ENCODE measurements at regions not wholly inside any gene's neighbourhood (a gene's known extent, or its start where the extent isn't known, plus 50 kb on each side); places are given as distances from the start of the nearest gene placed in this dataset.

DNA sequence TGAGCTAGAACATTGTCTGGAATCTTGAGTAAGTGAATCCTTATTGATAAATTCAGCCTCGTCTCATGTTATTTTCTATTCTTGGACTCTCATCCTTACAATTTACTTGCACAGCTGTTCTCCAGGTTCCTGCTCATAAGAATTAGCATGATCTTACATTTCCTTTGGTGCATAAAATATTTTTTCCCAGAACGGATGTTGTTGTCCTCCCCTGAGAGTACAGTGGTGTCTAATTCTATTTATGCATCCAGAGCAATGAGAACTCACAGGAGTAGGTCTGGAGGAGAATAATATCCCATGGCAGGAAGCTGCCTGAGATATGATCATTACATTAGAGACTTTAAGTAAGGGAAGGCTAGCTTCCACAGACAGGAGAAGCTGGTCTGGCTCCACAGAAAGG is 178.4 kb upstream of the MAST4 start:
- Histone ChIP-seq H2AK5ac (ENCODE audit: low read depth, low read length) (no peak overlapping the region), H3K18ac (ENCODE audit: low read length) (no peak overlapping the region), H3K4me2 (ENCODE audit: insufficient read depth, low read length, poor library complexity, severe bottlenecking) (no peak overlapping the region), H2AFZ (ENCODE audit: low read length) (no peak overlapping the region), H3K27ac (replicated peaks; ENCODE audit: low read length) (no peak overlapping the region), H2BK15ac (ENCODE audit: low read length) (no peak overlapping the region), H3K27me3 (ENCODE audit: control insufficient read depth in 3 of 3, insufficient read depth in 3 of 3, low read depth in 1 of 3, low read length in 3 of 3) (no peaks in the 10 kb centered on the region), H3K36me3 (replicated peaks in 1 of 2; ENCODE audit: control insufficient read depth in 2 of 2, insufficient read depth in 2 of 2, low read length in 2 of 2) (peaks cover 0 to 1% of the 10 kb centered on the region in 2 donors), H4K8ac (ENCODE audit: low read depth, low read length) (no peak overlapping the region), H2BK120ac (ENCODE audit: low read depth, low read length) (no peak overlapping the region), H3K9ac (ENCODE audit: low read depth, low read length, poor library complexity) (no peak overlapping the region), H3K4me3 (ENCODE audit: low read length in 2 of 2) (no peak overlapping the region), H3K4me1 (ENCODE audit: control insufficient read depth in 2 of 2, insufficient read depth in 1 of 2, low read depth in 1 of 2, low read length in 2 of 2) (no peaks in the 10 kb centered on the region), H3K9me3 (replicated peaks in 1 of 2; ENCODE audit: control insufficient read depth in 2 of 2, insufficient read depth in 1 of 2, low read depth in 1 of 2, low read length in 2 of 2) (peaks cover 0 to 2% of the 10 kb centered on the region in 2 donors), H2BK5ac (ENCODE audit: low read length) (no peak overlapping the region), H4K91ac (ENCODE audit: low read depth, low read length, poor library complexity) (no peak overlapping the region), H2BK12ac (ENCODE audit: low read length) (no peak overlapping the region), H3K14ac (ENCODE audit: low read length) (no peak overlapping the region), H3K4ac (ENCODE audit: low read length) (no peak overlapping the region), H3K23ac (ENCODE audit: low read depth, low read length, poor library complexity) (no peak overlapping the region), H3K79me1 (ENCODE audit: low read depth, low read length) (no peaks in the 10 kb centered on the region)
- WGBS, 2 donors (ENCODE audit: extremely low coverage in 2 of 2, insufficient read length in 2 of 2, insufficient replicate concordance in 1 of 2): no CpG with 5 or more reads among the region's 2 CpGs
- DNase-seq (ENCODE audit: low spot score): no peak

DNA sequence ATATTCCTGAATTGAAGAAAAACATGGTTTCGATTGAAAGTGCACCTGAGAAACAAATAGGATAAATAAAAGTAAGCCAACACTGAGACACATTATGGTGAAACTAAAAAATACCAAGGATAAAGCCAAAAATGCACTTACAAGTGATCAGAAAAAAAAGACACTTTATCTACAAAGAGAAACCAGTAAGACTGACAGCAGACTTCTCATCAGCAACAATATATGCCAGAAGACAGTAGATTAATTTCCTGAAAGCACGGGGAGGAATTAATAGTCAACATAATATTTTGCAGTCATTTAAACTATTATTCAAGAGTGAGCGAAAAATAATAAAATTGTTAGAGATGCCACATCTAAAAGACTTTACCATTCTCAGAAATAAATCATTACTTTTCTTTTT is 172.7 kb upstream of the MAST4 start:
- Histone ChIP-seq H3K79me1 (ENCODE audit: low read depth, low read length) (no peaks in the 10 kb centered on the region), H2BK120ac (ENCODE audit: low read depth, low read length) (no peak overlapping the region), H4K8ac (ENCODE audit: low read depth, low read length) (no peak overlapping the region), H2AFZ (ENCODE audit: low read length) (no peak overlapping the region), H3K27me3 (ENCODE audit: control insufficient read depth in 3 of 3, insufficient read depth in 3 of 3, low read depth in 1 of 3, low read length in 3 of 3) (no peaks in the 10 kb centered on the region), H2AK5ac (ENCODE audit: low read depth, low read length) (no peak overlapping the region), H3K27ac (replicated peaks; ENCODE audit: low read length) (no peak overlapping the region), H4K91ac (ENCODE audit: low read depth, low read length, poor library complexity) (no peak overlapping the region), H3K18ac (ENCODE audit: low read length) (no peak overlapping the region), H3K4me2 (ENCODE audit: insufficient read depth, low read length, poor library complexity, severe bottlenecking) (no peak overlapping the region), H3K4me3 (ENCODE audit: low read length in 2 of 2) (no peak overlapping the region), H2BK15ac (ENCODE audit: low read length) (no peak overlapping the region), H3K9me3 (replicated peaks in 1 of 2; ENCODE audit: control insufficient read depth in 2 of 2, insufficient read depth in 1 of 2, low read depth in 1 of 2, low read length in 2 of 2) (peaks cover 0 to 2% of the 10 kb centered on the region in 2 donors), H2BK5ac (ENCODE audit: low read length) (no peak overlapping the region), H3K4me1 (ENCODE audit: control insufficient read depth in 2 of 2, insufficient read depth in 1 of 2, low read depth in 1 of 2, low read length in 2 of 2) (no peaks in the 10 kb centered on the region), H3K14ac (ENCODE audit: low read length) (no peak overlapping the region), H2BK12ac (ENCODE audit: low read length) (no peak overlapping the region), H3K4ac (ENCODE audit: low read length) (no peak overlapping the region), H3K23ac (ENCODE audit: low read depth, low read length, poor library complexity) (no peak overlapping the region), H3K9ac (ENCODE audit: low read depth, low read length, poor library complexity) (no peak overlapping the region), H3K36me3 (replicated peaks in 1 of 2; ENCODE audit: control insufficient read depth in 2 of 2, insufficient read depth in 2 of 2, low read length in 2 of 2) (peaks cover 0 to 1% of the 10 kb centered on the region in 2 donors)
- no CpG with 5 or more reads among the region's 3 CpGs for WGBS, 2 donors (ENCODE audit: extremely low coverage in 2 of 2, insufficient read length in 2 of 2, insufficient replicate concordance in 1 of 2)
- DNase-seq (ENCODE audit: low spot score): no peak

GRCh38 chr5:66425842-66426241 is 170.4 kb upstream of the MAST4 start:
- Histone ChIP-seq H3K36me3 (replicated peaks in 1 of 2; ENCODE audit: control insufficient read depth in 2 of 2, insufficient read depth in 2 of 2, low read length in 2 of 2) (peaks cover 0 to 1% of the 10 kb centered on the region in 2 donors), H2AK5ac (ENCODE audit: low read depth, low read length) (no peak overlapping the region), H3K23ac (ENCODE audit: low read depth, low read length, poor library complexity) (no peak overlapping the region), H2BK120ac (ENCODE audit: low read depth, low read length) (no peak overlapping the region), H4K91ac (ENCODE audit: low read depth, low read length, poor library complexity) (no peak overlapping the region), H2AFZ (ENCODE audit: low read length) (no peak overlapping the region), H3K27ac (replicated peaks; ENCODE audit: low read length) (no peak overlapping the region), H3K4me1 (ENCODE audit: control insufficient read depth in 2 of 2, insufficient read depth in 1 of 2, low read depth in 1 of 2, low read length in 2 of 2) (no peaks in the 10 kb centered on the region), H3K4me2 (ENCODE audit: insufficient read depth, low read length, poor library complexity, severe bottlenecking) (no peak overlapping the region), H3K27me3 (ENCODE audit: control insufficient read depth in 3 of 3, insufficient read depth in 3 of 3, low read depth in 1 of 3, low read length in 3 of 3) (no peaks in the 10 kb centered on the region), H3K18ac (ENCODE audit: low read length) (no peak overlapping the region), H3K9ac (ENCODE audit: low read depth, low read length, poor library complexity) (no peak overlapping the region), H2BK5ac (ENCODE audit: low read length) (no peak overlapping the region), H2BK15ac (ENCODE audit: low read length) (no peak overlapping the region), H2BK12ac (ENCODE audit: low read length) (no peak overlapping the region), H3K79me1 (ENCODE audit: low read depth, low read length) (no peaks in the 10 kb centered on the region), H4K8ac (ENCODE audit: low read depth, low read length) (no peak overlapping the region), H3K4ac (ENCODE audit: low read length) (no peak overlapping the region), H3K9me3 (replicated peaks in 1 of 2; ENCODE audit: control insufficient read depth in 2 of 2, insufficient read depth in 1 of 2, low read depth in 1 of 2, low read length in 2 of 2) (peaks cover 0 to 2% of the 10 kb centered on the region in 2 donors), H3K14ac (ENCODE audit: low read length) (no peak overlapping the region), H3K4me3 (ENCODE audit: low read length in 2 of 2) (no peak overlapping the region)
- no peak for DNase-seq (ENCODE audit: low spot score)
- WGBS, 2 donors (ENCODE audit: extremely low coverage in 2 of 2, insufficient read length in 2 of 2, insufficient replicate concordance in 1 of 2): no CpG with 5 or more reads among the region's 4 CpGs

DNA sequence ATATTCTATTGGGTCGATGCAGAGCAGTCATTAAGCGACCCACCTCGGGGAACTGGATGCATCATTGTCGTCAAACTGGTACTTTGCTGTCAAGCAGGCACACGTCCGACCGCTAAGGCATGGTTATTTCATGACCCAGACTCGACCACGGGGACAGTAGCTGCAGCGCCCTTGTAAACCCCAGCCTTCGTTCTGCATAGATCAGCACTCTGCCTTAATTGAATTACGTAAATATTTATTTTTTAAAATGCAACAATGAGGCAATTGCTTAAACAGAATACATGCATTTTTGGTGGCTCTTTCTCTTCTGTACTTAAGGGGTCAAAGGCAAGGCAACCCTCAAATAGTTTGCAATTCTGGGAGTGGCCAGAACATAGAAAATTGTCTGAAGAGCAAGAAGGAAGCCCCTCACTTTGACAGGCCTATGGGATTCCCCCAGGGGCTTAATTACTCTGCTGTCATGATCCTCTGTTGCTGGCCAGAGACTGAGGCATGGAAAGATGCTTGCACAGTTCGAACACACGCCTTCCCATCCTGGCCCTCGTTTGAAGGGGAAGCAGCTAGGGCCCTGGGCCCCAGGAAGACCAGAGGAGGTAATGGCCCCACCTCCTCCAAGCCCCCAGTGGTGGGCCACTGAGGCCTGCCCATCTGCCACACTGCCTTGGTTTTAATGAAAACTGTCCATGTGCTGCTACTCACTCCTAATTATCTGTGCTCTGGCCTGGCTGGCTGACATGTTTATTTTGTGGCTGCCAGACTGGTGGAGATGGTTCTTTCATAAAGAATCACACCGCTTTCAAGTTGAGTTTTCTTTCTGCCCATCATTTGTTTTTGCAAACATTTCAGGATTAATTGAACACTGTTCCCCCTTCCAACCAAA is 169.7 kb upstream of the MAST4 start:
- WGBS, 2 donors (ENCODE audit: extremely low coverage in 2 of 2, insufficient read length in 2 of 2, insufficient replicate concordance in 1 of 2): no CpG with 5 or more reads among the region's 16 CpGs
- Histone ChIP-seq H3K4me2 (ENCODE audit: insufficient read depth, low read length, poor library complexity, severe bottlenecking) (no peak overlapping the region), H3K4me3 (ENCODE audit: low read length in 2 of 2) (no peak overlapping the region), H3K18ac (ENCODE audit: low read length) (no peak overlapping the region), H2BK5ac (ENCODE audit: low read length) (no peak overlapping the region), H3K36me3 (replicated peaks in 1 of 2; ENCODE audit: control insufficient read depth in 2 of 2, insufficient read depth in 2 of 2, low read length in 2 of 2) (peaks cover 0 to 1% of the 10 kb centered on the region in 2 donors), H3K9me3 (replicated peaks in 1 of 2; ENCODE audit: control insufficient read depth in 2 of 2, insufficient read depth in 1 of 2, low read depth in 1 of 2, low read length in 2 of 2) (peaks cover 0 to 2% of the 10 kb centered on the region in 2 donors), H3K14ac (ENCODE audit: low read length) (no peak overlapping the region), H2AK5ac (ENCODE audit: low read depth, low read length) (no peak overlapping the region), H3K4ac (ENCODE audit: low read length) (no peak overlapping the region), H3K27ac (replicated peaks; ENCODE audit: low read length) (no peak overlapping the region), H3K9ac (ENCODE audit: low read depth, low read length, poor library complexity) (no peak overlapping the region), H2BK12ac (ENCODE audit: low read length) (no peak overlapping the region), H2BK120ac (ENCODE audit: low read depth, low read length) (no peak overlapping the region), H3K79me1 (ENCODE audit: low read depth, low read length) (no peaks in the 10 kb centered on the region), H3K27me3 (ENCODE audit: control insufficient read depth in 3 of 3, insufficient read depth in 3 of 3, low read depth in 1 of 3, low read length in 3 of 3) (no peaks in the 10 kb centered on the region), H3K4me1 (ENCODE audit: control insufficient read depth in 2 of 2, insufficient read depth in 1 of 2, low read depth in 1 of 2, low read length in 2 of 2) (no peaks in the 10 kb centered on the region), H4K8ac (ENCODE audit: low read depth, low read length) (no peak overlapping the region), H2AFZ (ENCODE audit: low read length) (no peak overlapping the region), H3K23ac (ENCODE audit: low read depth, low read length, poor library complexity) (no peak overlapping the region), H2BK15ac (ENCODE audit: low read length) (no peak overlapping the region), H4K91ac (ENCODE audit: low read depth, low read length, poor library complexity) (no peak overlapping the region)
- DNase-seq (ENCODE audit: low spot score): no peak

Measured in neuronal stem cell (in vitro differentiated cells).